HCT116 (cell line): ENCODE measurements at regions not wholly inside any gene's neighbourhood (a gene's known extent, or its start where the extent isn't known, plus 50 kb on each side); places are given as distances from the start of the nearest gene placed in this dataset.

ENCODE experiments used
- ATAC-seq: fragments of 200-7000 bp; cut with Tn5 transposase; 2 replicates; pipeline ENCODE4 v1.9.1; 2020; ENCODE audit warnings: mild to moderate bottlenecking, moderate library complexity
- BruUV-seq: library from RNA; stranded (reverse); fragments of 400-500 nt; replicated peaks from 2 replicates; lab custom pipeline; 2021; lab: Mats Ljungman, UMichigan
- CTCF ChIA-PET: fragments of 300-600 bp; sonication (Branson Sonifier 250); formaldehyde crosslinking; loops from one replicate; lab custom pipeline; 2021; ENCODE audit warnings: antibody characterized with exemption; lab: Charles Lee
- POLR2A ChIA-PET: fragments of 300-600, 350-600 bp; sonication (Branson Sonifier 250); formaldehyde crosslinking; loops from one replicate; lab custom pipeline; 2021; ENCODE audit warnings: antibody characterized with exemption; lab: Charles Lee
- RAD21 ChIA-PET, 2 experiments: fragments of 300-600 bp; sonication (Branson Sonifier 250); formaldehyde crosslinking; loops; one replicate each; lab custom pipeline; 2023; ENCODE audit warnings: low total read pairs in 2 of 2; ENCODE audit not compliant: uncharacterized antibody in 2 of 2, unreplicated experiment in 2 of 2, low non-redundant PET in 1 of 2; lab: Charles Lee
- DNase-seq: peaks from one replicate; pipeline ENCODE4 v3.0.0-alpha.2; 2010; ENCODE audit warnings: low read depth, low spot score
- H2AFZ ChIP-seq: fragments of 200-600 bp; shearing (Covaris generic), sonication (generic); 2 replicates; pipeline ENCODE4 v1.6.1; 2017; ENCODE audit warnings: low read depth, mixed run types, mixed read lengths, antibody characterized with exemption, low read length; ENCODE audit not compliant: poor library complexity, severe bottlenecking
- H3K27ac ChIP-seq: 2 replicates; pipeline ENCODE4 v1.5.1; 2012; ENCODE audit warnings: low read depth, low read length
- H3K27me3 ChIP-seq: fragments of 200-600 bp; sonication (generic); 2 replicates; pipeline ENCODE4 v1.6.1; 2016; ENCODE audit warnings: mixed run types, low read length, mixed read lengths; ENCODE audit not compliant: insufficient read depth
- H3K36me3 ChIP-seq, 2 experiments: fragments of 200-500 bp in 1 of 2; fragments of 200-600 bp in 1 of 2; sonication (Bioruptor generic) in 1 of 2; sonication (generic) in 1 of 2; 2 replicates each; pipeline versions ENCODE4 v1.5.1 to v1.6.1; 2014 to 2016; ENCODE audit warnings: low read length in 2 of 2, inconsistent platforms in 1 of 2, mixed read lengths in 1 of 2, mixed run types in 1 of 2; ENCODE audit not compliant: insufficient read depth in 2 of 2, control insufficient read depth in 1 of 2
- H3K4me1 ChIP-seq, 2 experiments: fragments of 200-600 bp in 1 of 2; sonication (generic) in 1 of 2; 2 replicates each; pipeline versions ENCODE4 v1.5.1 to v1.6.1; 2012 to 2017; ENCODE audit warnings: low read length in 2 of 2, inconsistent platforms in 1 of 2, mild to moderate bottlenecking in 1 of 2, mixed read lengths in 1 of 2, mixed run types in 1 of 2, moderate library complexity in 1 of 2; ENCODE audit not compliant: insufficient read depth in 2 of 2, control insufficient read depth in 1 of 2
- H3K4me2 ChIP-seq: fragments of 200-600 bp; sonication (generic); 2 replicates; pipeline ENCODE4 v1.6.1; 2017; ENCODE audit warnings: mixed run types, low read length, mixed read lengths
- H3K4me3 ChIP-seq, 2 experiments: fragments of 200-600 bp in 1 of 2; sonication (generic) in 1 of 2; replicated peaks in 1 of 2; 2 replicates each; pipeline ENCODE4 v1.5.1; 2011 to 2016; ENCODE audit warnings: low read length in 2 of 2, control low read depth in 1 of 2, low read depth in 1 of 2, mild to moderate bottlenecking in 1 of 2, mixed read lengths in 1 of 2, mixed run types in 1 of 2
- H3K79me2 ChIP-seq: fragments of 200-600 bp; sonication (generic); 2 replicates; pipeline ENCODE4 v1.6.1; 2017; ENCODE audit warnings: mild to moderate bottlenecking, mixed run types, low read length, moderate library complexity, mixed read lengths; ENCODE audit not compliant: insufficient read depth
- H3K9ac ChIP-seq: fragments of 200-600 bp; sonication (generic); 2 replicates; pipeline ENCODE4 v1.6.1; 2016; ENCODE audit warnings: low read length, mixed read lengths
- H3K9me2 ChIP-seq: fragments of 200-600 bp; sonication (generic), shearing (Covaris generic); 2 replicates; pipeline ENCODE4 v1.6.1; 2017; ENCODE audit warnings: mixed run types, mild to moderate bottlenecking, moderate library complexity; ENCODE audit not compliant: insufficient read depth
- H3K9me3 ChIP-seq, 2 experiments: fragments of 200-500 bp in 1 of 2; fragments of 200-600 bp in 1 of 2; sonication (Bioruptor generic) in 1 of 2; sonication (generic) in 1 of 2; 2 replicates each; pipeline ENCODE4 v1.6.1; 2014 to 2017; ENCODE audit warnings: low read length in 2 of 2, mixed read lengths in 2 of 2, inconsistent platforms in 1 of 2, low read depth in 1 of 2, mild to moderate bottlenecking in 1 of 2, mixed run types in 1 of 2, moderate library complexity in 1 of 2; ENCODE audit not compliant: control insufficient read depth in 1 of 2, insufficient read depth in 1 of 2
- H4K20me1 ChIP-seq: fragments of 200-600 bp; sonication (generic), shearing (Covaris generic); 2 replicates; pipeline ENCODE4 v1.6.1; 2017; ENCODE audit warnings: mixed run types, mild to moderate bottlenecking, moderate library complexity; ENCODE audit not compliant: insufficient read depth
- CBX3 ChIP-seq: IDR thresholded peaks from 2 replicates; pipeline ENCODE4 v1.6.1; 2012; ENCODE audit warnings: low read depth
- CEBPB ChIP-seq: IDR thresholded peaks from 2 replicates; pipeline ENCODE4 v1.6.1; 2012; ENCODE audit warnings: low read depth
- EGR1 ChIP-seq: IDR thresholded peaks from 2 replicates; pipeline ENCODE4 v1.6.1; 2012; ENCODE audit warnings: low read depth
- ELF1 ChIP-seq: IDR thresholded peaks from 2 replicates; pipeline ENCODE4 v1.6.1; 2012; ENCODE audit warnings: low read depth, borderline replicate concordance
- FOSL1 ChIP-seq: IDR thresholded peaks from 2 replicates; pipeline ENCODE4 v1.6.1; 2012; ENCODE audit warnings: low read depth
- POLR2A ChIP-seq: IDR thresholded peaks from 2 replicates; pipeline ENCODE4 v1.7.0; 2011; ENCODE audit warnings: borderline replicate concordance; ENCODE audit not compliant: insufficient read depth, insufficient read length; ENCODE audit errors: extremely low read depth
- SIN3A ChIP-seq: IDR thresholded peaks from 2 replicates; pipeline ENCODE4 v1.6.1; 2012; ENCODE audit warnings: low read depth
- SRF ChIP-seq: IDR thresholded peaks from 2 replicates; pipeline ENCODE4 v1.6.1; 2012; ENCODE audit warnings: low read depth
- TCF7L2 ChIP-seq: IDR thresholded peaks from 2 replicates; pipeline ENCODE4 v1.7.0; 2011; ENCODE audit warnings: borderline replicate concordance, inconsistent platforms; ENCODE audit not compliant: insufficient read depth, insufficient read length; ENCODE audit errors: extremely low read depth
- ZFX ChIP-seq: fragments of 450-650 bp; IDR thresholded peaks from 2 replicates; pipeline ENCODE4 v1.6.1; 2017
- ZNF274 ChIP-seq: fragments of 200-500 bp; sonication (Bioruptor generic); IDR thresholded peaks from 2 replicates; pipeline ENCODE4 v1.6.1; 2014; ENCODE audit warnings: mild to moderate bottlenecking, low read depth, low read length, inconsistent platforms
- intact Hi-C: fragments of 100-400 bp; cut with micrococcal nuclease; formaldehyde crosslinking; loops from 2 replicates; pipeline ENCODE4 v1.10.0; 2022
- TF ChIP-seq, protein P1 (sequence below): IDR thresholded peaks from 2 replicates; pipeline ENCODE4 v1.6.1; 2012; ENCODE audit warnings: low read depth
- TF ChIP-seq, protein P2 (sequence below): IDR thresholded peaks from 2 replicates; pipeline ENCODE4 v1.6.1; 2012

DNA sequence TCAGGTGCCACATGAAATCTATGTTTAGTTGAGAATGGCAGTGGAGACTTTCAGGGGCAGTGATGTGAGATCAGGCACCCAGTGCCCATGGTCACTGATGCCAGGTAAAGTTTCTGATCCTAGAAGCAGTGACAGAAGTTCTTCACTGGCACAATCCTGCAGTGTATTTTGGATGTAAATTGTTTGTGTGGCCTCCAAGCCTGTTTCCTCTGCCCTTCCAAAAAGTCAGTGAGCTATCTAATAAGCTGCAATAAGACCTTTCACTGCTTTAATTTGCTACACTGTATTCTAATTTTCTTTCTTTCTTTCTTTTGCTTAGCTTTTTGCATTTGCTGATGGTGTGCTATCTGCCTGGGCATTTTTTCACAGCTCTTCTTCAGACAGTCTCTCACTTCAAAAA is 1348.6 kb downstream of the ADGRL3 start:
- Histone ChIP-seq H3K27me3 (no peaks in the 10 kb centered on the region), H3K9me2 (no peaks in the 10 kb centered on the region), H3K36me3 (no peaks in the 10 kb centered on the region), H2AFZ (no peak overlapping the region), H3K9me3 (peaks cover 13 to 23% of the 10 kb centered on the region in 2 experiments; a peak in 2 of 4 replicates), H3K9ac (no peak overlapping the region), H4K20me1 (no peaks in the 10 kb centered on the region), H3K4me3 (no peak overlapping the region), H3K4me1 (no peaks in the 10 kb centered on the region), H3K4me2 (no peak overlapping the region), H3K27ac (no peak overlapping the region), H3K79me2 (no peaks in the 10 kb centered on the region)
- no peak for DNase-seq
- no TSS peak for BruUV-seq
- CTCF ChIA-PET: no interaction called here
- no peak for TF ChIP-seq SRF
- no peak for TF ChIP-seq CBX3
- no peak for TF ChIP-seq ZFX
- no peak for TF ChIP-seq SIN3A
- TF ChIP-seq ZNF274: no peak
- no peak for TF ChIP-seq TCF7L2
- no peak for TF ChIP-seq CEBPB
- no peak for TF ChIP-seq ELF1
- no peak for TF ChIP-seq FOSL1
- TF ChIP-seq, protein P1, sequence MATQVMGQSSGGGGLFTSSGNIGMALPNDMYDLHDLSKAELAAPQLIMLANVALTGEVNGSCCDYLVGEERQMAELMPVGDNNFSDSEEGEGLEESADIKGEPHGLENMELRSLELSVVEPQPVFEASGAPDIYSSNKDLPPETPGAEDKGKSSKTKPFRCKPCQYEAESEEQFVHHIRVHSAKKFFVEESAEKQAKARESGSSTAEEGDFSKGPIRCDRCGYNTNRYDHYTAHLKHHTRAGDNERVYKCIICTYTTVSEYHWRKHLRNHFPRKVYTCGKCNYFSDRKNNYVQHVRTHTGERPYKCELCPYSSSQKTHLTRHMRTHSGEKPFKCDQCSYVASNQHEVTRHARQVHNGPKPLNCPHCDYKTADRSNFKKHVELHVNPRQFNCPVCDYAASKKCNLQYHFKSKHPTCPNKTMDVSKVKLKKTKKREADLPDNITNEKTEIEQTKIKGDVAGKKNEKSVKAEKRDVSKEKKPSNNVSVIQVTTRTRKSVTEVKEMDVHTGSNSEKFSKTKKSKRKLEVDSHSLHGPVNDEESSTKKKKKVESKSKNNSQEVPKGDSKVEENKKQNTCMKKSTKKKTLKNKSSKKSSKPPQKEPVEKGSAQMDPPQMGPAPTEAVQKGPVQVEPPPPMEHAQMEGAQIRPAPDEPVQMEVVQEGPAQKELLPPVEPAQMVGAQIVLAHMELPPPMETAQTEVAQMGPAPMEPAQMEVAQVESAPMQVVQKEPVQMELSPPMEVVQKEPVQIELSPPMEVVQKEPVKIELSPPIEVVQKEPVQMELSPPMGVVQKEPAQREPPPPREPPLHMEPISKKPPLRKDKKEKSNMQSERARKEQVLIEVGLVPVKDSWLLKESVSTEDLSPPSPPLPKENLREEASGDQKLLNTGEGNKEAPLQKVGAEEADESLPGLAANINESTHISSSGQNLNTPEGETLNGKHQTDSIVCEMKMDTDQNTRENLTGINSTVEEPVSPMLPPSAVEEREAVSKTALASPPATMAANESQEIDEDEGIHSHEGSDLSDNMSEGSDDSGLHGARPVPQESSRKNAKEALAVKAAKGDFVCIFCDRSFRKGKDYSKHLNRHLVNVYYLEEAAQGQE: no peak
- no peak for TF ChIP-seq EGR1
- TF ChIP-seq, protein P2, sequence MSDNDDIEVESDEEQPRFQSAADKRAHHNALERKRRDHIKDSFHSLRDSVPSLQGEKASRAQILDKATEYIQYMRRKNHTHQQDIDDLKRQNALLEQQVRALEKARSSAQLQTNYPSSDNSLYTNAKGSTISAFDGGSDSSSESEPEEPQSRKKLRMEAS: no peak
- no peak for TF ChIP-seq POLR2A
- no peak for ATAC-seq
- intact Hi-C loops: no loop called here
- POLR2A ChIA-PET: no interaction called here
- RAD21 ChIA-PET: no interaction called here
